Adrenal gland (tissue), 5 donors: ENCODE measurements at regions not wholly inside any gene's neighbourhood (a gene's known extent, or its start where the extent isn't known, plus 50 kb on each side); places are given as distances from the start of the nearest gene placed in this dataset.

Source experiments
- POLR2A ChIP-seq, 2 donors: fragments of 450-650 bp; IDR thresholded peaks; one replicate each; pipeline ENCODE4 v1.6.1; 2017; ENCODE audit warnings: antibody characterized with exemption in 2 of 2, mild to moderate bottlenecking in 2 of 2, moderate library complexity in 1 of 2
- TF ChIP-seq, protein P1 (sequence below), 6 experiments: fragments of 450-650 bp in 4 of 6; fragments of 200-600 bp in 2 of 6; sonication (generic) in 1 of 6; IDR thresholded peaks; 1 replicate in 5 of 6; 2 replicates in 1 of 6; pipeline versions ENCODE4 v1.5.1 to v1.8.0; 2016 to 2021; ENCODE audit warnings: antibody characterized with exemption in 6 of 6, mild to moderate bottlenecking in 2 of 6, moderate library complexity in 1 of 6
- donor health status: DM: no; HTN: no; CAD: no.

DNA sequence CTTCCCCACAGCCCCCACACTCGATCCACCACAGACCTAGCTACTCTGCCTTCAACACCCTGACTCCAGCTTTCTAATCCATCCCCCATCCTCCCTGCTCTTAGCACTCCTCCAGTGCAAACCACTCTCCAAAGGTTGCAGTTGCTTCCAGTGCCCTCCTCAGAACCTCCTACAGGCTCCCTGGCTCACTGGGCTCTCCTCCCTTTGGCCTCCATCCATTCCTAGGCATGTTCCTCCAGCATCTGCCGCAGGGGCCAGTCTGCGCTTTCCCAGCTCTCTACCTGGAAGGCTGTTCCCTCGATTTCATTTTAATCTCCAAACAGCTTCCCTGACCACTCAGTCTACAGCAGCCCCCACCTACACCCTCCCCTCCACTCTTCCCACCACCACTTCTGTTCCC, 133.8 kb downstream of the SPATA19 start:
- TF ChIP-seq POLR2A (IDR thresholded peaks at IDR 0.05) = no peak
- TF ChIP-seq, protein P1, sequence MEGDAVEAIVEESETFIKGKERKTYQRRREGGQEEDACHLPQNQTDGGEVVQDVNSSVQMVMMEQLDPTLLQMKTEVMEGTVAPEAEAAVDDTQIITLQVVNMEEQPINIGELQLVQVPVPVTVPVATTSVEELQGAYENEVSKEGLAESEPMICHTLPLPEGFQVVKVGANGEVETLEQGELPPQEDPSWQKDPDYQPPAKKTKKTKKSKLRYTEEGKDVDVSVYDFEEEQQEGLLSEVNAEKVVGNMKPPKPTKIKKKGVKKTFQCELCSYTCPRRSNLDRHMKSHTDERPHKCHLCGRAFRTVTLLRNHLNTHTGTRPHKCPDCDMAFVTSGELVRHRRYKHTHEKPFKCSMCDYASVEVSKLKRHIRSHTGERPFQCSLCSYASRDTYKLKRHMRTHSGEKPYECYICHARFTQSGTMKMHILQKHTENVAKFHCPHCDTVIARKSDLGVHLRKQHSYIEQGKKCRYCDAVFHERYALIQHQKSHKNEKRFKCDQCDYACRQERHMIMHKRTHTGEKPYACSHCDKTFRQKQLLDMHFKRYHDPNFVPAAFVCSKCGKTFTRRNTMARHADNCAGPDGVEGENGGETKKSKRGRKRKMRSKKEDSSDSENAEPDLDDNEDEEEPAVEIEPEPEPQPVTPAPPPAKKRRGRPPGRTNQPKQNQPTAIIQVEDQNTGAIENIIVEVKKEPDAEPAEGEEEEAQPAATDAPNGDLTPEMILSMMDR (IDR thresholded peaks at IDR 0.05) = no peak
